GM10266 (cell line): ENCODE measurements at regions not wholly inside any gene's neighbourhood (a gene's known extent, or its start where the extent isn't known, plus 50 kb on each side); places are given as distances from the start of the nearest gene placed in this dataset.

Experiments
- DNase-seq: peaks from one replicate; pipeline ENCODE4 v3.0.0; 2012; ENCODE audit errors: extremely low spot score
- CTCF ChIP-seq: IDR thresholded peaks from 2 replicates; pipeline ENCODE4 v1.5.1; 2012; ENCODE audit warnings: mild to moderate bottlenecking, low read depth; ENCODE audit not compliant: control insufficient read depth, insufficient read depth; ENCODE audit errors: missing control alignments

GRCh38 chr2:58419983-58420382 is 178.9 kb upstream of the FANCL start:
- TF ChIP-seq CTCF: no peak
- no peak for DNase-seq

GRCh38 chr2:58416696-58417095 is 175.6 kb upstream of the FANCL start:
- TF ChIP-seq CTCF: no peak
- DNase-seq: no peak

- TF ChIP-seq CTCF: no peak
Measured at GRCh38 chr2:58414506-58414905, 173.4 kb upstream of the FANCL start.

DNA sequence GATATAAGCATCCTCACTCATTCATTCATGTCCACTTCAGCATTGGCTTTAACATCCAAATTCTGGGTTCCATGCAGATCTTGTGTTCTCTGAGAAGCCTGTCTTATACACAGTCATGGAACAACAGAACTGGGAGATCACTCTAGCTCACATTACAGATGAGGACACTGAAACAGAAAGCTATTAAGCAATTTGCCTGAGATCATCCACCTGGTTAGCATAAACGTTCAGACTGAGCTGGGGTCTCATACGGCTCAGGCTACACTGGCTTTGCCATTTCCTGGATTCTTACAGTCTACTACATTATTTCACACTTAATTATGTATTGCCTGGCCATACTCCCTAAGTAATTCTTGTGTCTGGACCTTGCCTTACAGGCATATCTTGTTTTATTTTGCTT is 169.4 kb upstream of the FANCL start:
- TF ChIP-seq CTCF: no peak
- no peak for DNase-seq

More at GRCh38 chr2:58414506-58414905, 173.4 kb upstream of the FANCL start:
- no peak for DNase-seq

DNA sequence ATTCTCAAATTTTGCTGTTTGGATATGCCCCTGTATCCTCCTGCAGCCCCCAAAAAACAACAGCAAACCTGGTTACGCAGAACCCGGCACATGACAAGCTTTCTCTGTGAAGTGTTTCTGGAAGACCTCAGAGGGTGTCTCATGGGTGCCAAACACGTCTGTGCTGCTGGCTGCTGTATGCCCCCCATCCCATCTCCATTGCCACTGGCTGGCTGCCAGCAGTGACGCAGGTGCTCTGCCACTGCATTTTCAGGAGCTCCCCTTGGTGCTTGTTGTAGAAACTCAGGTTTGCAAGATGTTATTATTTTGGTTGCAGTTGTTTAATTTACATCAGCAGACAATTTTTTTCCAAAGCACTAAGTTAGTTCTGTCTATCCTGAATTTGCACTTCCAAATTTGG is 166.4 kb upstream of the FANCL start:
- no peak for DNase-seq
- no peak for TF ChIP-seq CTCF

DNA sequence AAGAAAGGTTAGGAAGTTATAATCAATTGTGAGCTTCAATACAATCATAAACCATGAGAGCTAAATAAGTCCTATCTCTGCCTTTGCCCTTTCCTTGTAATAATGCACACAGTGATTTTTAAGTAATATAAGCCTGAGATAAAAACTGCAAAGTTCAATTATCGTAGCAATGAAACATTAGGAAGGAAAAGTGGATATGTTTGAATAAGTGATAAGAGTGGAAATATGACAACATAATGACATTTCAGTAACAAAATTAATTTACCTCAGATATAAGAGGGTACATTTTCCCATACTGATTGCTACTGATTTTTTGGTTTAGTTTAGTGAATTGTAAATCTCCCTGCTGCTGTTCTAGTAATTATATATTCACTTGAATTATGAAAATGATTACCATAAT is 164.2 kb upstream of the FANCL start:
- TF ChIP-seq CTCF: no peak
- DNase-seq: no peak

DNA sequence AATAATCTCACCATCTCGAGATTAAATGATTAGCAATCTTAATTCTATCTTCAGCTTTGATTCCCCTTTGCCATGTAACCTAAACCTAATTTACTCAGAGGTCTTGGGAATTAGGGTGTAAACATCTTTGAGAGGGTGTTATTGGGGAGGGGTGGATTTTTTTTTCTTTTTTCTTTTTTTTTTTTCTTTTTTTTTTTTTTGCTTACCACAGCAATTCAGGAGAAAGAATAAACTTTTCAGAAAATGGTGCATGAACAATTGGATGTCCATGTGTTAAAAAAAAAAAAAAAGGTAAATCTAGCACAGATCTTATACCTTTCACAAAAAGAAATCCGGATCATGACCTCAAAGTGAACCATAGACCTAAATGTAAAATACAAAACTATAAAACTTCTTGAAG is 160.8 kb upstream of the FANCL start:
- TF ChIP-seq CTCF: no peak
- no peak for DNase-seq
